ENCODE measurements at regions not wholly inside any gene's neighbourhood (a gene's known extent, or its start where the extent isn't known, plus 50 kb on each side); places are given as distances from the start of the nearest gene placed in this dataset.

DNA sequence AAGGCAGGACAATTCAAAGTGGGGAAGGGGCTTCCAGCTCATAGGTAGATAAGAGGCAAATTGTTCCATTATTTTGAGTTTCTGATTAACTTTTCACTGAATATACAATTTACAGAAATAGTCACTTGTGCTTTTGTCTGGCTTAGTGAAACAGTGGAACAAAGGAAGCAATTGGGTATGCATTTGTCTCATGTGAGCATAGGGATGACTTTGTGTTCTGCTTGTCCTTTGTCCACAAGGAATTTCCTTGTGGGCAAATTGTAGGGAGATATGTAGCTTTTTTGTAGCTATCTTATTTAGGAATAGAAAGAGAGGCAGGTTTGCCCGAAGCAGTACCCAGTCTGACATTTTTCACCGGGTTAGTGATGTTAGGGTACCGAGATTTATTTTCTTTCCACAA lies 1224.8 kb downstream of the SLITRK1 start:
- no peak for DNase-seq (ENCODE audit: low spot score)
- H3K79me2 ChIP-seq (replicated peaks; ENCODE audit: insufficient read depth) = no peaks in the 10 kb centered on the region
- H3K27me3 ChIP-seq (ENCODE audit: insufficient read depth) = no peaks in the 10 kb centered on the region
- no peaks in the 10 kb centered on the region for H3F3A ChIP-seq (replicated peaks; ENCODE audit: low read depth)
- H3K27ac Mint-ChIP-seq = no peak overlapping the region
- no peak for ATAC-seq
- H3K4me1 ChIP-seq (ENCODE audit: insufficient read depth) = no peaks in the 10 kb centered on the region
- H4K20me1 ChIP-seq (replicated peaks; ENCODE audit: insufficient read depth) = no peaks in the 10 kb centered on the region
- H3K4me2 ChIP-seq = no peak overlapping the region
- H3K4me3 Mint-ChIP-seq = no peak overlapping the region
- H3K4me3 ChIP-seq = no peak overlapping the region
- no peaks in the 10 kb centered on the region for H3K9me2 ChIP-seq (ENCODE audit: insufficient read depth)
- H3K4me1 Mint-ChIP-seq = no peaks in the 10 kb centered on the region
- H3K36me3 Mint-ChIP-seq (ENCODE audit: low read depth) = no peaks in the 10 kb centered on the region; the same call in 2 of the 3 replicates
- H3K9me3 Mint-ChIP-seq = peaks cover 6% of the 10 kb centered on the region; the same call in 2 of the 3 replicates
- H3K36me3 ChIP-seq (ENCODE audit: insufficient read depth) = no peaks in the 10 kb centered on the region
- no peak overlapping the region for H2AFZ ChIP-seq
- TF ChIP-seq, protein P1, sequence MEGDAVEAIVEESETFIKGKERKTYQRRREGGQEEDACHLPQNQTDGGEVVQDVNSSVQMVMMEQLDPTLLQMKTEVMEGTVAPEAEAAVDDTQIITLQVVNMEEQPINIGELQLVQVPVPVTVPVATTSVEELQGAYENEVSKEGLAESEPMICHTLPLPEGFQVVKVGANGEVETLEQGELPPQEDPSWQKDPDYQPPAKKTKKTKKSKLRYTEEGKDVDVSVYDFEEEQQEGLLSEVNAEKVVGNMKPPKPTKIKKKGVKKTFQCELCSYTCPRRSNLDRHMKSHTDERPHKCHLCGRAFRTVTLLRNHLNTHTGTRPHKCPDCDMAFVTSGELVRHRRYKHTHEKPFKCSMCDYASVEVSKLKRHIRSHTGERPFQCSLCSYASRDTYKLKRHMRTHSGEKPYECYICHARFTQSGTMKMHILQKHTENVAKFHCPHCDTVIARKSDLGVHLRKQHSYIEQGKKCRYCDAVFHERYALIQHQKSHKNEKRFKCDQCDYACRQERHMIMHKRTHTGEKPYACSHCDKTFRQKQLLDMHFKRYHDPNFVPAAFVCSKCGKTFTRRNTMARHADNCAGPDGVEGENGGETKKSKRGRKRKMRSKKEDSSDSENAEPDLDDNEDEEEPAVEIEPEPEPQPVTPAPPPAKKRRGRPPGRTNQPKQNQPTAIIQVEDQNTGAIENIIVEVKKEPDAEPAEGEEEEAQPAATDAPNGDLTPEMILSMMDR (conservative IDR thresholded peaks at IDR 0.05; ENCODE audit: low read depth in 2 of 2) = no peak
- no peak for TF ChIP-seq CREB1 (CRISPR knock-in tag; IDR thresholded peaks at IDR 0.05; ENCODE audit: low read depth)
- TF ChIP-seq NANOG (IDR thresholded peaks at IDR 0.05; ENCODE audit: borderline replicate concordance) = no peak
- TF ChIP-seq, protein P2, sequence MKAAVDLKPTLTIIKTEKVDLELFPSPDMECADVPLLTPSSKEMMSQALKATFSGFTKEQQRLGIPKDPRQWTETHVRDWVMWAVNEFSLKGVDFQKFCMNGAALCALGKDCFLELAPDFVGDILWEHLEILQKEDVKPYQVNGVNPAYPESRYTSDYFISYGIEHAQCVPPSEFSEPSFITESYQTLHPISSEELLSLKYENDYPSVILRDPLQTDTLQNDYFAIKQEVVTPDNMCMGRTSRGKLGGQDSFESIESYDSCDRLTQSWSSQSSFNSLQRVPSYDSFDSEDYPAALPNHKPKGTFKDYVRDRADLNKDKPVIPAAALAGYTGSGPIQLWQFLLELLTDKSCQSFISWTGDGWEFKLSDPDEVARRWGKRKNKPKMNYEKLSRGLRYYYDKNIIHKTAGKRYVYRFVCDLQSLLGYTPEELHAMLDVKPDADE (IDR thresholded peaks at IDR 0.05) = no peak
- TF ChIP-seq, protein P3, sequence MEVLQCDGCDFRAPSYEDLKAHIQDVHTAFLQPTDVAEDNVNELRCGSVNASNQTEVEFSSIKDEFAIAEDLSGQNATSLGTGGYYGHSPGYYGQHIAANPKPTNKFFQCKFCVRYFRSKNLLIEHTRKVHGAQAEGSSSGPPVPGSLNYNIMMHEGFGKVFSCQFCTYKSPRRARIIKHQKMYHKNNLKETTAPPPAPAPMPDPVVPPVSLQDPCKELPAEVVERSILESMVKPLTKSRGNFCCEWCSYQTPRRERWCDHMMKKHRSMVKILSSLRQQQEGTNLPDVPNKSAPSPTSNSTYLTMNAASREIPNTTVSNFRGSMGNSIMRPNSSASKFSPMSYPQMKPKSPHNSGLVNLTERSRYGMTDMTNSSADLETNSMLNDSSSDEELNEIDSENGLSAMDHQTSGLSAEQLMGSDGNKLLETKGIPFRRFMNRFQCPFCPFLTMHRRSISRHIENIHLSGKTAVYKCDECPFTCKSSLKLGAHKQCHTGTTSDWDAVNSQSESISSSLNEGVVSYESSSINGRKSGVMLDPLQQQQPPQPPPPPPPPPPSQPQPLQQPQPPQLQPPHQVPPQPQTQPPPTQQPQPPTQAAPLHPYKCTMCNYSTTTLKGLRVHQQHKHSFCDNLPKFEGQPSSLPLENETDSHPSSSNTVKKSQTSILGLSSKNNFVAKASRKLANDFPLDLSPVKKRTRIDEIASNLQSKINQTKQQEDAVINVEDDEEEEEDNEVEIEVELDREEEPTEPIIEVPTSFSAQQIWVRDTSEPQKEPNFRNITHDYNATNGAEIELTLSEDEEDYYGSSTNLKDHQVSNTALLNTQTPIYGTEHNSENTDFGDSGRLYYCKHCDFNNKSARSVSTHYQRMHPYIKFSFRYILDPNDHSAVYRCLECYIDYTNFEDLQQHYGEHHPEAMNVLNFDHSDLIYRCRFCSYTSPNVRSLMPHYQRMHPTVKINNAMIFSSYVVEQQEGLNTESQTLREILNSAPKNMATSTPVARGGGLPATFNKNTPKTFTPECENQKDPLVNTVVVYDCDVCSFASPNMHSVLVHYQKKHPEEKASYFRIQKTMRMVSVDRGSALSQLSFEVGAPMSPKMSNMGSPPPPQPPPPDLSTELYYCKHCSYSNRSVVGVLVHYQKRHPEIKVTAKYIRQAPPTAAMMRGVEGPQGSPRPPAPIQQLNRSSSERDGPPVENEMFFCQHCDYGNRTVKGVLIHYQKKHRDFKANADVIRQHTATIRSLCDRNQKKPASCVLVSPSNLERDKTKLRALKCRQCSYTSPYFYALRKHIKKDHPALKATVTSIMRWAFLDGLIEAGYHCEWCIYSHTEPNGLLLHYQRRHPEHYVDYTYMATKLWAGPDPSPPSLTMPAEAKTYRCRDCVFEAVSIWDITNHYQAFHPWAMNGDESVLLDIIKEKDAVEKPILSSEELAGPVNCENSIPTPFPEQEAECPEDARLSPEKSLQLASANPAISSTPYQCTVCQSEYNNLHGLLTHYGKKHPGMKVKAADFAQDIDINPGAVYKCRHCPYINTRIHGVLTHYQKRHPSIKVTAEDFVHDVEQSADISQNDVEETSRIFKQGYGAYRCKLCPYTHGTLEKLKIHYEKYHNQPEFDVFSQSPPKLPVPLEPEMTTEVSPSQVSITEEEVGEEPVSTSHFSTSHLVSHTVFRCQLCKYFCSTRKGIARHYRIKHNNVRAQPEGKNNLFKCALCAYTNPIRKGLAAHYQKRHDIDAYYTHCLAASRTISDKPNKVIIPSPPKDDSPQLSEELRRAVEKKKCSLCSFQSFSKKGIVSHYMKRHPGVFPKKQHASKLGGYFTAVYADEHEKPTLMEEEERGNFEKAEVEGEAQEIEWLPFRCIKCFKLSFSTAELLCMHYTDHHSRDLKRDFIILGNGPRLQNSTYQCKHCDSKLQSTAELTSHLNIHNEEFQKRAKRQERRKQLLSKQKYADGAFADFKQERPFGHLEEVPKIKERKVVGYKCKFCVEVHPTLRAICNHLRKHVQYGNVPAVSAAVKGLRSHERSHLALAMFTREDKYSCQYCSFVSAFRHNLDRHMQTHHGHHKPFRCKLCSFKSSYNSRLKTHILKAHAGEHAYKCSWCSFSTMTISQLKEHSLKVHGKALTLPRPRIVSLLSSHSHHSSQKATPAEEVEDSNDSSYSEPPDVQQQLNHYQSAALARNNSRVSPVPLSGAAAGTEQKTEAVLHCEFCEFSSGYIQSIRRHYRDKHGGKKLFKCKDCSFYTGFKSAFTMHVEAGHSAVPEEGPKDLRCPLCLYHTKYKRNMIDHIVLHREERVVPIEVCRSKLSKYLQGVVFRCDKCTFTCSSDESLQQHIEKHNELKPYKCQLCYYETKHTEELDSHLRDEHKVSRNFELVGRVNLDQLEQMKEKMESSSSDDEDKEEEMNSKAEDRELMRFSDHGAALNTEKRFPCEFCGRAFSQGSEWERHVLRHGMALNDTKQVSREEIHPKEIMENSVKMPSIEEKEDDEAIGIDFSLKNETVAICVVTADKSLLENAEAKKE (CRISPR knock-in tag; IDR thresholded peaks at IDR 0.05) = no peak
- TF ChIP-seq STAT1 (IDR thresholded peaks at IDR 0.05; ENCODE audit: unreplicated experiment) = no peak
- no peak for TF ChIP-seq EZH2 (IDR thresholded peaks at IDR 0.05; ENCODE audit: low read depth, unreplicated experiment)
- TF ChIP-seq, protein P4, sequence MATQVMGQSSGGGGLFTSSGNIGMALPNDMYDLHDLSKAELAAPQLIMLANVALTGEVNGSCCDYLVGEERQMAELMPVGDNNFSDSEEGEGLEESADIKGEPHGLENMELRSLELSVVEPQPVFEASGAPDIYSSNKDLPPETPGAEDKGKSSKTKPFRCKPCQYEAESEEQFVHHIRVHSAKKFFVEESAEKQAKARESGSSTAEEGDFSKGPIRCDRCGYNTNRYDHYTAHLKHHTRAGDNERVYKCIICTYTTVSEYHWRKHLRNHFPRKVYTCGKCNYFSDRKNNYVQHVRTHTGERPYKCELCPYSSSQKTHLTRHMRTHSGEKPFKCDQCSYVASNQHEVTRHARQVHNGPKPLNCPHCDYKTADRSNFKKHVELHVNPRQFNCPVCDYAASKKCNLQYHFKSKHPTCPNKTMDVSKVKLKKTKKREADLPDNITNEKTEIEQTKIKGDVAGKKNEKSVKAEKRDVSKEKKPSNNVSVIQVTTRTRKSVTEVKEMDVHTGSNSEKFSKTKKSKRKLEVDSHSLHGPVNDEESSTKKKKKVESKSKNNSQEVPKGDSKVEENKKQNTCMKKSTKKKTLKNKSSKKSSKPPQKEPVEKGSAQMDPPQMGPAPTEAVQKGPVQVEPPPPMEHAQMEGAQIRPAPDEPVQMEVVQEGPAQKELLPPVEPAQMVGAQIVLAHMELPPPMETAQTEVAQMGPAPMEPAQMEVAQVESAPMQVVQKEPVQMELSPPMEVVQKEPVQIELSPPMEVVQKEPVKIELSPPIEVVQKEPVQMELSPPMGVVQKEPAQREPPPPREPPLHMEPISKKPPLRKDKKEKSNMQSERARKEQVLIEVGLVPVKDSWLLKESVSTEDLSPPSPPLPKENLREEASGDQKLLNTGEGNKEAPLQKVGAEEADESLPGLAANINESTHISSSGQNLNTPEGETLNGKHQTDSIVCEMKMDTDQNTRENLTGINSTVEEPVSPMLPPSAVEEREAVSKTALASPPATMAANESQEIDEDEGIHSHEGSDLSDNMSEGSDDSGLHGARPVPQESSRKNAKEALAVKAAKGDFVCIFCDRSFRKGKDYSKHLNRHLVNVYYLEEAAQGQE (IDR thresholded peaks at IDR 0.05; ENCODE audit: unreplicated experiment) = no peak
- no peak for TF ChIP-seq EZH2phosphoT487 (IDR thresholded peaks at IDR 0.05; ENCODE audit: unreplicated experiment)
- no peak for TF ChIP-seq POLR2AphosphoS5 (IDR thresholded peaks at IDR 0.05; ENCODE audit: low read depth)
- no peak for TF ChIP-seq JUNB (IDR thresholded peaks at IDR 0.05; ENCODE audit: unreplicated experiment)
- no peak for TF ChIP-seq ZNF114 (CRISPR knock-in tag; IDR thresholded peaks at IDR 0.05)
- TF ChIP-seq ZNF331 (CRISPR knock-in tag; IDR thresholded peaks at IDR 0.05; ENCODE audit: low read depth) = no peak
- H3K27me3 Mint-ChIP-seq (ENCODE audit: insufficient read depth, low read depth, poor library complexity) = no peaks in the 10 kb centered on the region
- H3K27ac ChIP-seq (ENCODE audit: low read depth) = no peak overlapping the region
